Activated naive CD8-positive, alpha-beta T cell treated with anti-CD3 and anti-CD28 coated beads, Interleukin-2, amount 50 U/mL, for 24 hours (primary cell): ENCODE measurements at regions not wholly inside any gene's neighbourhood (a gene's known extent, or its start where the extent isn't known, plus 50 kb on each side); places are given as distances from the start of the nearest gene placed in this dataset.
"Not testable (repeated sequence)": the region's sequence is repeated elsewhere in the genome, so short reads cannot be mapped to it uniquely, and the experiment has no call there.

ENCODE experiments used
- ATAC-seq: fragments of 150-1000 bp; cut with Tn5 transposase; one replicate; pipeline ENCODE4 v1.10.0; 2021
- DNase-seq: peaks from one replicate; pipeline ENCODE4 v3.0.0; 2021
- H3K27ac Mint-ChIP-seq: one replicate; pipeline ENCODE4 v1.8.0; 2021; ENCODE audit warnings: mild to moderate bottlenecking, mixed read lengths
- H3K27me3 Mint-ChIP-seq: one replicate; pipeline ENCODE4 v1.8.0; 2021; ENCODE audit warnings: mixed read lengths
- H3K36me3 Mint-ChIP-seq: one replicate; pipeline ENCODE4 v1.8.0; 2021; ENCODE audit warnings: low read depth, mixed read lengths
- H3K4me1 Mint-ChIP-seq: one replicate; pipeline ENCODE4 v1.8.0; 2021; ENCODE audit warnings: mixed read lengths
- H3K4me3 Mint-ChIP-seq: one replicate; pipeline ENCODE4 v1.8.0; 2021; ENCODE audit warnings: mild to moderate bottlenecking, moderate library complexity, mixed read lengths
- H3K9me3 Mint-ChIP-seq: one replicate; pipeline ENCODE4 v1.8.0; 2021; ENCODE audit warnings: mixed read lengths

- Mint-ChIP-seq H3K4me3 (no peak overlapping the region), H3K36me3 (no peaks in the 10 kb centered on the region), H3K9me3 (no peaks in the 10 kb centered on the region), H3K27me3 (no peaks in the 10 kb centered on the region), H3K4me1 (no peaks in the 10 kb centered on the region), H3K27ac (no peak overlapping the region)
- ATAC-seq = no peak
- no peak for DNase-seq
Observed at GRCh38 chr1:69055194-69055593, 512.5 kb upstream of the LRRC7 start.

GRCh38 chr1:69058454-69058853 lies 509.3 kb upstream of the LRRC7 start:
- H3K4me3 Mint-ChIP-seq = no peak overlapping the region
- no peaks in the 10 kb centered on the region for H3K27me3 Mint-ChIP-seq
- no peak overlapping the region for H3K27ac Mint-ChIP-seq
- peaks cover 2% of the 10 kb centered on the region for H3K9me3 Mint-ChIP-seq
- no peak for DNase-seq
- no peaks in the 10 kb centered on the region for H3K4me1 Mint-ChIP-seq
- H3K36me3 Mint-ChIP-seq = no peaks in the 10 kb centered on the region
- ATAC-seq = no peak

DNA sequence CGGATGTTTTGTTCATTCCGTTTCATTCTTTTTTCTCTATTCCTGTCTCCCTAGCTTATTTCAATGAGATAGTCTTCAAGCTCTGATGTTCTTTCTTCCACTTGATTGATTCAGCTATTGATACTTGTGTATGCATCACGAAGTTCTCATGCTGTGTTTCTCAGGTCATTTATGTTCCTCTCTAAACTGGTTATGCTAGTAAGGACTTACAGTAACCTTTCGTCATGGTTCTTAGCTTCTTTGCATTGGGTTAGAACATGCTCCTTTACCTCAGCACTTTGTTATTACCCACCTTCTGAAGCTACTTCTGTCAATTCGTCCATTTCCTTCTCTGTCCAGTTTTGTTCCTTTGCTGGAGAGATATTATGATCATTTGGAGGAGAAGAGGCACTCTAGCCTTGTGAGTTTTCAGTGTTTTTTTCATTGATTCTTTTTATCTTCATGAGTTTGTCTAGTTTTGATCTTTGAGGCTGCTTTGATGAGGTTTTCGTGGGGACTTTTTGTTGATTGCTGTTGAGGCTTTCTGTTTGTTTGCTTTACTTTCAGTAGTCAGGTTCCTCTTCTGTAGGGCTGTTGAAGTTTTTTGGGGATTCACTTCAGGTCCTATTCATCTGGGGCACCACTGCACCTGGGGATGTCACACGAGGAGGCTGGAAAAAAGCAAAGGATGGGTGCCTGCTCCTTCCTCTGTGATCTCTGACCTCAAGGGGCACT lies 496.9 kb upstream of the LRRC7 start:
- no peak for DNase-seq
- Mint-ChIP-seq H3K9me3 (peaks cover 9% of the 10 kb centered on the region), H3K4me1 (no peaks in the 10 kb centered on the region), H3K36me3 (no peaks in the 10 kb centered on the region), H3K27ac (no peak overlapping the region), H3K4me3 (no peak overlapping the region), H3K27me3 (no peaks in the 10 kb centered on the region)
- ATAC-seq = no peak

GRCh38 chr1:69073176-69073575 lies 494.5 kb upstream of the LRRC7 start:
- no peaks in the 10 kb centered on the region for H3K4me1 Mint-ChIP-seq
- DNase-seq (no peak), ATAC-seq (no peak)
- peaks cover 9% of the 10 kb centered on the region for H3K9me3 Mint-ChIP-seq
- H3K27ac Mint-ChIP-seq = no peak overlapping the region
- no peaks in the 10 kb centered on the region for H3K27me3 Mint-ChIP-seq
- no peaks in the 10 kb centered on the region for H3K36me3 Mint-ChIP-seq
- no peak overlapping the region for H3K4me3 Mint-ChIP-seq

- ATAC-seq (no peak), DNase-seq (no peak)
- H3K9me3 Mint-ChIP-seq = peaks cover 9% of the 10 kb centered on the region
- no peak overlapping the region for H3K27ac Mint-ChIP-seq
- no peaks in the 10 kb centered on the region for H3K36me3 Mint-ChIP-seq
- H3K4me1 Mint-ChIP-seq = no peaks in the 10 kb centered on the region
- no peak overlapping the region for H3K4me3 Mint-ChIP-seq
- no peaks in the 10 kb centered on the region for H3K27me3 Mint-ChIP-seq
Observed at GRCh38 chr1:69076631-69077030, 491.1 kb upstream of the LRRC7 start.

- no peaks in the 10 kb centered on the region for H3K4me1 Mint-ChIP-seq
- DNase-seq = no peak
- no peak for ATAC-seq
- H3K36me3 Mint-ChIP-seq = no peaks in the 10 kb centered on the region
- no peak overlapping the region for H3K4me3 Mint-ChIP-seq
- H3K9me3 Mint-ChIP-seq = peaks cover 8% of the 10 kb centered on the region
- no peak overlapping the region for H3K27ac Mint-ChIP-seq
- H3K27me3 Mint-ChIP-seq = no peaks in the 10 kb centered on the region
Observed at GRCh38 chr1:69077198-69077597, 490.5 kb upstream of the LRRC7 start.

GRCh38 chr1:69077633-69078032 lies 490.1 kb upstream of the LRRC7 start:
- no peaks in the 10 kb centered on the region for H3K36me3 Mint-ChIP-seq
- ATAC-seq = no peak
- H3K27me3 Mint-ChIP-seq = no peaks in the 10 kb centered on the region
- DNase-seq = no peak
- H3K27ac Mint-ChIP-seq = no peak overlapping the region
- H3K4me1 Mint-ChIP-seq = no peaks in the 10 kb centered on the region
- peaks cover 5% of the 10 kb centered on the region for H3K9me3 Mint-ChIP-seq
- H3K4me3 Mint-ChIP-seq = no peak overlapping the region

- ATAC-seq = no peak
- Mint-ChIP-seq H3K9me3 (no peaks in the 10 kb centered on the region), H3K36me3 (no peaks in the 10 kb centered on the region), H3K27me3 (no peaks in the 10 kb centered on the region), H3K27ac (no peak overlapping the region), H3K4me1 (no peaks in the 10 kb centered on the region), H3K4me3 (no peak overlapping the region)
- no peak for DNase-seq
Observed at GRCh38 chr1:69081668-69082067, 486.1 kb upstream of the LRRC7 start.

- DNase-seq (no peak), ATAC-seq (no peak)
- Mint-ChIP-seq H3K27me3 (no peaks in the 10 kb centered on the region), H3K27ac (no peak overlapping the region), H3K4me3 (no peak overlapping the region), H3K4me1 (no peaks in the 10 kb centered on the region), H3K9me3 (no peaks in the 10 kb centered on the region), H3K36me3 (no peaks in the 10 kb centered on the region)
Observed at GRCh38 chr1:69082312-69082711, 485.4 kb upstream of the LRRC7 start.

GRCh38 chr1:69086148-69086547 lies 481.6 kb upstream of the LRRC7 start:
- Mint-ChIP-seq H3K27ac (no peak overlapping the region), H3K4me3 (no peak overlapping the region), H3K27me3 (no peaks in the 10 kb centered on the region), H3K9me3 (peaks cover 12% of the 10 kb centered on the region), H3K4me1 (no peaks in the 10 kb centered on the region), H3K36me3 (no peaks in the 10 kb centered on the region)
- ATAC-seq = no peak
- DNase-seq = no peak

- Mint-ChIP-seq H3K27ac (no peak overlapping the region), H3K4me1 (no peaks in the 10 kb centered on the region), H3K27me3 (no peaks in the 10 kb centered on the region), H3K4me3 (no peak overlapping the region), H3K36me3 (no peaks in the 10 kb centered on the region), H3K9me3 (peaks cover 20% of the 10 kb centered on the region)
- ATAC-seq (no peak), DNase-seq (no peak)
Observed at GRCh38 chr1:69088571-69088970, 479.2 kb upstream of the LRRC7 start.

DNA sequence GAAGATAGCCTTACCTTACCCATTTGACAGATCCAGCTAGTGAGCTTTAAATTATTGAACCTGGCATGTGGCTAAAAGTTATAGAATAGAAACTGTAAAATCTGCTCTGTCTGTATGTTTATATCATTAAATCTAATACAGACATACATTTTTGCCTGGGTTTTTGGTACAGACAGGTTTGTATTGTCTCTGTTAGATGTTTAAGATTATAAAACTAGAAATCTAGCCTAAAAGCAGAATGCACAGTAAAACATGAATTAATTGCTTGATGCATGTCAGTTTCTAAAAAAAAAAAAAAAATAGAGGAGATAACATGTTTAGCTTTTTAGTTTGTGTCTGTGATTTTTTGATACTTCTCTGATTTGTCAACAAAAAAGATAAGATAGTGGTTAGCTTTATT lies 477.6 kb upstream of the LRRC7 start:
- DNase-seq (no peak), ATAC-seq (no peak)
- H3K27ac Mint-ChIP-seq = no peak overlapping the region
- no peaks in the 10 kb centered on the region for H3K27me3 Mint-ChIP-seq
- H3K36me3 Mint-ChIP-seq = no peaks in the 10 kb centered on the region
- H3K4me3 Mint-ChIP-seq = no peak overlapping the region
- no peaks in the 10 kb centered on the region for H3K4me1 Mint-ChIP-seq
- peaks cover 21% of the 10 kb centered on the region for H3K9me3 Mint-ChIP-seq

GRCh38 chr1:69090752-69091151 lies 477.0 kb upstream of the LRRC7 start:
- DNase-seq = no peak
- Mint-ChIP-seq H3K27ac (no peak overlapping the region), H3K4me1 (no peaks in the 10 kb centered on the region), H3K4me3 (no peak overlapping the region), H3K9me3 (peaks cover 27% of the 10 kb centered on the region), H3K27me3 (no peaks in the 10 kb centered on the region), H3K36me3 (no peaks in the 10 kb centered on the region)
- no peak for ATAC-seq

DNA sequence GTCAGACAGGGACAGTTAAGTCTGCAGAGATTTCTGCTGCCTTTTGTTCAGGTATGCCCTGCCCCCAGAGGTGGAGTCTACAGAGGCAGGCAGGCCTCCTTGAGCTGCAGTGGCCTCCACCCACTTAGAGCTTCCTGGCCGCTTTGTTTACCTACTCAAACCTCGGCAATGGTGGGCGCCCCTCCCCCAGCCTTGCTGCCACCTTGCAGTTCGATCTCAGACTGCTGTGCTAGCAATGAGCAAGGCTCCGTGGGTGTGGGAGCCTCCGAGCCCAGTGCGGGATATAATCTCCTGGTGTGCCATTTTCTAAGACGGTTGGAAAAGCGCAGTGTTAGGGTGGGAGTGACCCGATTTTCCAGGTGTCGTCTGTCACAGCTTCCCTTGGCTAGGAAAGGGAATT lies 465.7 kb upstream of the LRRC7 start:
- H3K27me3 Mint-ChIP-seq, ATAC-seq, H3K27ac Mint-ChIP-seq, DNase-seq, H3K4me3 Mint-ChIP-seq, H3K4me1 Mint-ChIP-seq, H3K36me3 Mint-ChIP-seq: not testable (repeated sequence)
- H3K9me3 Mint-ChIP-seq = peaks cover 13% of the 10 kb centered on the region

DNA sequence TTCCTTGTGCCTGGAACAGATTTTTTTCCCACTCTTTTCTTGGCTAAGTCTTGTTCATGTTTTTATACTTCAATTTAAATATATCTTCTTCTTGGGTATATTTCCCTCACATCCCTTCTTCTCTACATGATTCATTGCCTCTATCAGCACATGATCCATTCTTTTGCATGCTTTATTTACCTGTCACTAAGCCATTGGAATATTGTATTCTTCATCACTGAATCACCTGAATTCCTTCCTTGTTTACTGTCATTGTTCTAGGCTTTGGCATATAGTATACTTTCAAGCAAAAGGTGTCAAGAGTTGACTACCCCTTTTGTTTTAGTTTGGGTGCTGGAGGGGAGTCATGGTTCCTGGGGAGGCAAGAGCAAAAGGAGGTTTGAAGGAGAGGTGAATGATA lies 464.5 kb upstream of the LRRC7 start:
- no peak for ATAC-seq

More for the DNA sequence above, 464.5 kb upstream of the LRRC7 start:
- Mint-ChIP-seq H3K36me3 (no peaks in the 10 kb centered on the region), H3K27me3 (no peaks in the 10 kb centered on the region), H3K4me3 (no peak overlapping the region), H3K4me1 (no peaks in the 10 kb centered on the region), H3K27ac (no peak overlapping the region), H3K9me3 (peaks cover 22% of the 10 kb centered on the region)
- DNase-seq = no peak
